GM23248 (cell line): ENCODE measurements at regions not wholly inside any gene's neighbourhood (a gene's known extent, or its start where the extent isn't known, plus 50 kb on each side); places are given as distances from the start of the nearest gene placed in this dataset.

ENCODE experiments used
- EZH2 ChIP-seq: fragments of 200-600 bp; sonication (generic); IDR thresholded peaks from 2 replicates; pipeline ENCODE4 v1.6.1; 2018; ENCODE audit warnings: antibody characterized with exemption, mild to moderate bottlenecking; ENCODE audit not compliant: insufficient read depth, poor library complexity, severe bottlenecking
- EZH2phosphoT487 ChIP-seq: fragments of 200-600 bp; sonication (generic); IDR thresholded peaks from 2 replicates; pipeline ENCODE4 v1.6.1; 2018; ENCODE audit warnings: antibody characterized with exemption, moderate library complexity, mild to moderate bottlenecking, low read depth; ENCODE audit not compliant: insufficient read depth

GRCh38 chr11:70027451-70027850, 50.7 kb upstream of the ANO1 start:
- no peak for TF ChIP-seq EZH2phosphoT487
- no peak for TF ChIP-seq EZH2
